HEK293 (cell line): ENCODE measurements at regions not wholly inside any gene's neighbourhood (a gene's known extent, or its start where the extent isn't known, plus 50 kb on each side); places are given as distances from the start of the nearest gene placed in this dataset.

Experiments used
- ZNF274 ChIP-seq, 2 experiments: fragments of 200-500 bp in 1 of 2; fragments of 450-650 bp in 1 of 2; sonication (Bioruptor generic) in 1 of 2; formaldehyde crosslinking in 1 of 2; IDR thresholded peaks; 2 replicates each; pipeline versions ENCODE4 v1.5.1 to v1.6.1; 2014 to 2016; ENCODE audit warnings: borderline replicate concordance in 1 of 2, inconsistent platforms in 1 of 2, low read length in 1 of 2, missing biosample characterization in 1 of 2, missing genetic modification characterization in 1 of 2
- TF ChIP-seq, protein P1 (sequence below): fragments of 450-650 bp; formaldehyde crosslinking; IDR thresholded peaks from 2 replicates; pipeline ENCODE4 v1.5.1; 2016; ENCODE audit warnings: missing biosample characterization, missing genetic modification characterization
- TF ChIP-seq, protein P2 (sequence below): fragments of 450-650 bp; formaldehyde crosslinking; IDR thresholded peaks from 2 replicates; pipeline ENCODE4 v1.5.1; 2016; ENCODE audit warnings: missing biosample characterization, missing genetic modification characterization

DNA sequence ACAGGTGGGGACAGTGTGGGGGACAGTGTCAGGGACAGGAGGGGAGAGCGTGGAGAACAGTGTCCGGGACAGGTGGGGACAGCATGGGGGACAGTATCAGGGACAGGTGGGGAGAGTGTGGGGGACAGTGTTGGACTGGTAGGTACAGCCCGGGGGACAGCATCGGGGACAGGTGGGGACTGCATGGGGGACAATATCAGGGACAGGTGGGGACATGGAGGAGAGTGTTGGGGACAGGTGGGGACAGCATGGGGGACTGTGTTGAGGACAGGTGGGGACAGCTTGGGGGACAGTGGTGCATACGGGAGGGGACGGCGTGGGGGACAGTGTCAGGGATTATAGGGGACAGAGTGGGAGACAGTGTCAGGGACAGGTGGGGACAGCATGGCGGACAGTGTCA lies 212.3 kb downstream of the TMEM121 start:
- TF ChIP-seq, protein P1, sequence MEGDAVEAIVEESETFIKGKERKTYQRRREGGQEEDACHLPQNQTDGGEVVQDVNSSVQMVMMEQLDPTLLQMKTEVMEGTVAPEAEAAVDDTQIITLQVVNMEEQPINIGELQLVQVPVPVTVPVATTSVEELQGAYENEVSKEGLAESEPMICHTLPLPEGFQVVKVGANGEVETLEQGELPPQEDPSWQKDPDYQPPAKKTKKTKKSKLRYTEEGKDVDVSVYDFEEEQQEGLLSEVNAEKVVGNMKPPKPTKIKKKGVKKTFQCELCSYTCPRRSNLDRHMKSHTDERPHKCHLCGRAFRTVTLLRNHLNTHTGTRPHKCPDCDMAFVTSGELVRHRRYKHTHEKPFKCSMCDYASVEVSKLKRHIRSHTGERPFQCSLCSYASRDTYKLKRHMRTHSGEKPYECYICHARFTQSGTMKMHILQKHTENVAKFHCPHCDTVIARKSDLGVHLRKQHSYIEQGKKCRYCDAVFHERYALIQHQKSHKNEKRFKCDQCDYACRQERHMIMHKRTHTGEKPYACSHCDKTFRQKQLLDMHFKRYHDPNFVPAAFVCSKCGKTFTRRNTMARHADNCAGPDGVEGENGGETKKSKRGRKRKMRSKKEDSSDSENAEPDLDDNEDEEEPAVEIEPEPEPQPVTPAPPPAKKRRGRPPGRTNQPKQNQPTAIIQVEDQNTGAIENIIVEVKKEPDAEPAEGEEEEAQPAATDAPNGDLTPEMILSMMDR (tag by site-specific recombination), result no peak
- TF ChIP-seq, protein P2, sequence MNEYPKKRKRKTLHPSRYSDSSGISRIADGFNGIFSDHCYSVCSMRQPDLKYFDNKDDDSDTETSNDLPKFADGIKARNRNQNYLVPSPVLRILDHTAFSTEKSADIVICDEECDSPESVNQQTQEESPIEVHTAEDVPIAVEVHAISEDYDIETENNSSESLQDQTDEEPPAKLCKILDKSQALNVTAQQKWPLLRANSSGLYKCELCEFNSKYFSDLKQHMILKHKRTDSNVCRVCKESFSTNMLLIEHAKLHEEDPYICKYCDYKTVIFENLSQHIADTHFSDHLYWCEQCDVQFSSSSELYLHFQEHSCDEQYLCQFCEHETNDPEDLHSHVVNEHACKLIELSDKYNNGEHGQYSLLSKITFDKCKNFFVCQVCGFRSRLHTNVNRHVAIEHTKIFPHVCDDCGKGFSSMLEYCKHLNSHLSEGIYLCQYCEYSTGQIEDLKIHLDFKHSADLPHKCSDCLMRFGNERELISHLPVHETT (tag by site-specific recombination), result no peak
- TF ChIP-seq ZNF274 (IDR thresholded peaks at IDR 0.05; ENCODE audit: low read length) (no peak), ZNF274 (tag by site-specific recombination; IDR thresholded peaks at IDR 0.05; ENCODE audit: borderline replicate concordance) (no peak)
